Activated CD8-positive, alpha-beta T cell treated with anti-CD3 and anti-CD28 coated beads for 36 hours (primary cell): ENCODE measurements at regions not wholly inside any gene's neighbourhood (a gene's known extent, or its start where the extent isn't known, plus 50 kb on each side); places are given as distances from the start of the nearest gene placed in this dataset.

Experiments
- ATAC-seq: fragments of 200-7000 bp; cut with Tn5 transposase; one replicate; pipeline ENCODE4 v1.10.0; 2021; ENCODE audit warnings: mild to moderate bottlenecking, moderate library complexity
- CTCF ChIA-PET: fragments of 350-600 bp; sonication (Branson Sonifier 250); formaldehyde crosslinking; loops from one replicate; lab custom pipeline; 2021; ENCODE audit warnings: antibody characterized with exemption; lab: Charles Lee
- POLR2A ChIA-PET: fragments of 350-600 bp; sonication (Branson Sonifier 250); formaldehyde crosslinking; loops from one replicate; lab custom pipeline; 2021; ENCODE audit warnings: antibody characterized with exemption; lab: Charles Lee
- DNase-seq: peaks from one replicate; pipeline ENCODE4 v3.0.0-alpha.2; 2020
- H3K27ac Mint-ChIP-seq: one replicate; pipeline ENCODE4 v1.8.0; 2021; ENCODE audit warnings: mild to moderate bottlenecking, mixed read lengths
- H3K27me3 Mint-ChIP-seq: one replicate; pipeline ENCODE4 v1.8.0; 2021; ENCODE audit warnings: mixed read lengths
- H3K36me3 Mint-ChIP-seq: one replicate; pipeline ENCODE4 v1.8.0; 2021; ENCODE audit warnings: low read depth, mixed read lengths
- H3K4me1 Mint-ChIP-seq: one replicate; pipeline ENCODE4 v1.8.0; 2021; ENCODE audit warnings: low read depth, mixed read lengths
- H3K4me3 Mint-ChIP-seq: one replicate; pipeline ENCODE4 v1.8.0; 2021; ENCODE audit warnings: mild to moderate bottlenecking, moderate library complexity, mixed read lengths
- H3K9me3 Mint-ChIP-seq: one replicate; pipeline ENCODE4 v1.8.0; 2021; ENCODE audit warnings: mixed read lengths
- CTCF ChIP-seq: fragments of 200-600 bp; IDR thresholded peaks from one replicate; pipeline ENCODE4 v1.8.0; 2022; ENCODE audit warnings: antibody characterized with exemption, mild to moderate bottlenecking
- intact Hi-C: fragments of 100-400 bp; cut with micrococcal nuclease; formaldehyde crosslinking; loops from one replicate; pipeline ENCODE4 v1.10.0; 2022

GRCh38 chr4:175234162-175234561 lies 316.0 kb downstream of the ADAM29 start:
- no peaks in the 10 kb centered on the region for H3K9me3 Mint-ChIP-seq
- H3K4me3 Mint-ChIP-seq, result no peak overlapping the region
- H3K36me3 Mint-ChIP-seq, result no peaks in the 10 kb centered on the region
- TF ChIP-seq CTCF, result no peak
- DNase-seq (no peak), ATAC-seq (no peak)
- CTCF ChIA-PET, result no interaction called here
- intact Hi-C loops, result no loop called here
- no peak overlapping the region for H3K27ac Mint-ChIP-seq
- no peaks in the 10 kb centered on the region for H3K27me3 Mint-ChIP-seq
- H3K4me1 Mint-ChIP-seq, result no peaks in the 10 kb centered on the region
- POLR2A ChIA-PET, result no interaction called here

GRCh38 chr4:175238827-175239517 lies 320.8 kb downstream of the ADAM29 start:
- no peak for TF ChIP-seq CTCF

GRCh38 chr4:175246941-175247340 lies 328.8 kb downstream of the ADAM29 start:
- no peak for ATAC-seq
- Mint-ChIP-seq H3K4me1 (no peaks in the 10 kb centered on the region), H3K4me3 (no peak overlapping the region), H3K36me3 (no peaks in the 10 kb centered on the region), H3K9me3 (peaks cover 3% of the 10 kb centered on the region), H3K27ac (no peak overlapping the region), H3K27me3 (no peaks in the 10 kb centered on the region)
- no peak for DNase-seq
- TF ChIP-seq CTCF, result no peak
- ChIA-PET POLR2A (no interaction called here), CTCF (no interaction called here)
- intact Hi-C loops, result no loop called here

More at GRCh38 chr4:175238827-175239517, 320.8 kb downstream of the ADAM29 start:
- H3K4me1 Mint-ChIP-seq, result no peaks in the 10 kb centered on the region
- ATAC-seq (no peak), DNase-seq (no peak)
- H3K36me3 Mint-ChIP-seq, result no peaks in the 10 kb centered on the region
- no peaks in the 10 kb centered on the region for H3K27me3 Mint-ChIP-seq
- CTCF ChIA-PET, result no interaction called here
- H3K9me3 Mint-ChIP-seq, result peaks cover 2% of the 10 kb centered on the region
- POLR2A ChIA-PET, result no interaction called here
- intact Hi-C loops, result no loop called here
- no peak overlapping the region for H3K27ac Mint-ChIP-seq
- H3K4me3 Mint-ChIP-seq, result no peak overlapping the region

GRCh38 chr4:175252642-175253041 lies 334.5 kb downstream of the ADAM29 start:
- Mint-ChIP-seq H3K4me1 (no peaks in the 10 kb centered on the region), H3K4me3 (no peak overlapping the region), H3K36me3 (no peaks in the 10 kb centered on the region), H3K27ac (no peak overlapping the region), H3K27me3 (no peaks in the 10 kb centered on the region), H3K9me3 (no peaks in the 10 kb centered on the region)
- CTCF ChIA-PET, result no interaction called here
- POLR2A ChIA-PET, result no interaction called here
- DNase-seq (no peak), ATAC-seq (no peak)
- TF ChIP-seq CTCF, result no peak
- intact Hi-C loops, result no loop called here

GRCh38 chr4:175253184-175253902 lies 335.2 kb downstream of the ADAM29 start:
- H3K9me3 Mint-ChIP-seq, result no peaks in the 10 kb centered on the region
- no peak for DNase-seq
- POLR2A ChIA-PET, result no interaction called here
- intact Hi-C loops, result no loop called here
- no peaks in the 10 kb centered on the region for H3K36me3 Mint-ChIP-seq
- no peak overlapping the region for H3K4me3 Mint-ChIP-seq
- CTCF ChIA-PET, result no interaction called here
- no peak for TF ChIP-seq CTCF
- no peaks in the 10 kb centered on the region for H3K4me1 Mint-ChIP-seq
- ATAC-seq, result no peak
- no peaks in the 10 kb centered on the region for H3K27me3 Mint-ChIP-seq
- H3K27ac Mint-ChIP-seq, result no peak overlapping the region
